Neuronal stem cell (in vitro differentiated cells): ENCODE measurements at regions not wholly inside any gene's neighbourhood (a gene's known extent, or its start where the extent isn't known, plus 50 kb on each side); places are given as distances from the start of the nearest gene placed in this dataset.

Experiments
- DNase-seq: peaks from one replicate; pipeline ENCODE4 v3.0.0-alpha.2; 2013; ENCODE audit warnings: low spot score
- H2AFZ ChIP-seq: one replicate; pipeline ENCODE4 v1.6.1; 2013; ENCODE audit warnings: mild to moderate bottlenecking, low read length, inconsistent platforms
- H2AK5ac ChIP-seq: 2 replicates; pipeline ENCODE4 v1.6.1; 2013; ENCODE audit warnings: low read depth, mild to moderate bottlenecking, inconsistent platforms, low read length, moderate library complexity, mixed read lengths
- H2BK120ac ChIP-seq: 2 replicates; pipeline ENCODE4 v1.6.1; 2013; ENCODE audit warnings: low read depth, mild to moderate bottlenecking, inconsistent platforms, low read length, moderate library complexity, mixed read lengths
- H2BK12ac ChIP-seq: one replicate; pipeline ENCODE4 v1.6.1; 2013; ENCODE audit warnings: low read length, inconsistent platforms
- H2BK15ac ChIP-seq: 2 replicates; pipeline ENCODE4 v1.6.1; 2013; ENCODE audit warnings: mild to moderate bottlenecking, low read length, inconsistent platforms, mixed read lengths
- H2BK5ac ChIP-seq: one replicate; pipeline ENCODE4 v1.6.1; 2013; ENCODE audit warnings: inconsistent platforms, mild to moderate bottlenecking, low read length, moderate library complexity
- H3K14ac ChIP-seq: one replicate; pipeline ENCODE4 v1.6.1; 2013; ENCODE audit warnings: low read length, inconsistent platforms
- H3K18ac ChIP-seq: 2 replicates; pipeline ENCODE4 v1.6.1; 2013; ENCODE audit warnings: low read length, inconsistent platforms
- H3K23ac ChIP-seq: 2 replicates; pipeline ENCODE4 v1.6.1; 2013; ENCODE audit warnings: low read depth, mild to moderate bottlenecking, mixed read lengths, low read length, inconsistent platforms; ENCODE audit not compliant: poor library complexity
- H3K27ac ChIP-seq: replicated peaks from 3 replicates; pipeline ENCODE4 v1.5.1; 2013; ENCODE audit warnings: low read length, inconsistent platforms
- H3K27me3 ChIP-seq, 3 experiments: 2 replicates each; pipeline ENCODE4 v1.6.1; 2013; ENCODE audit warnings: low read length in 3 of 3, mild to moderate bottlenecking in 2 of 3, inconsistent platforms in 1 of 3, low read depth in 1 of 3, mixed read lengths in 1 of 3, moderate library complexity in 1 of 3; ENCODE audit not compliant: control insufficient read depth in 3 of 3, insufficient read depth in 3 of 3
- H3K36me3 ChIP-seq, 2 donors: replicated peaks in 1 of 2; 2 replicates each; pipeline ENCODE4 v1.6.1; 2013; ENCODE audit warnings: low read length in 2 of 2; ENCODE audit not compliant: control insufficient read depth in 2 of 2, insufficient read depth in 2 of 2
- H3K4ac ChIP-seq: 2 replicates; pipeline ENCODE4 v1.6.1; 2013; ENCODE audit warnings: inconsistent platforms, mild to moderate bottlenecking, low read length, moderate library complexity
- H3K4me1 ChIP-seq, 2 donors: 1 replicate in 1 of 2; 2 replicates in 1 of 2; pipeline ENCODE4 v1.6.1; 2013; ENCODE audit warnings: low read length in 2 of 2, low read depth in 1 of 2; ENCODE audit not compliant: control insufficient read depth in 2 of 2, insufficient read depth in 1 of 2
- H3K4me2 ChIP-seq: one replicate; pipeline ENCODE4 v1.6.1; 2013; ENCODE audit warnings: mild to moderate bottlenecking, low read length, inconsistent platforms; ENCODE audit not compliant: insufficient read depth, poor library complexity, severe bottlenecking
- H3K4me3 ChIP-seq, 2 donors: 2 replicates each; pipeline ENCODE4 v1.5.1; 2013; ENCODE audit warnings: low read length in 2 of 2, mild to moderate bottlenecking in 2 of 2, inconsistent platforms in 1 of 2, moderate library complexity in 1 of 2
- H3K79me1 ChIP-seq: one replicate; pipeline ENCODE4 v1.6.1; 2013; ENCODE audit warnings: low read depth, mild to moderate bottlenecking, inconsistent platforms, low read length, moderate library complexity
- H3K9ac ChIP-seq: one replicate; pipeline ENCODE4 v1.6.1; 2013; ENCODE audit warnings: mild to moderate bottlenecking, low read depth, low read length, inconsistent platforms; ENCODE audit not compliant: poor library complexity
- H3K9me3 ChIP-seq, 2 donors: replicated peaks in 1 of 2; 2 replicates each; pipeline versions ENCODE3 to v1.6.1; 2013; ENCODE audit warnings: low read length in 2 of 2, mild to moderate bottlenecking in 2 of 2, inconsistent platforms in 1 of 2, low read depth in 1 of 2, mixed read lengths in 1 of 2, moderate library complexity in 1 of 2; ENCODE audit not compliant: control insufficient read depth in 2 of 2, insufficient read depth in 1 of 2
- H4K8ac ChIP-seq: one replicate; pipeline ENCODE4 v1.6.1; 2013; ENCODE audit warnings: low read depth, mild to moderate bottlenecking, inconsistent platforms, low read length, moderate library complexity
- H4K91ac ChIP-seq: one replicate; pipeline ENCODE4 v1.6.1; 2013; ENCODE audit warnings: low read length, low read depth, mild to moderate bottlenecking, inconsistent platforms; ENCODE audit not compliant: poor library complexity
- WGBS, 2 donors: extraction: QIAGEN DNeasy Blood & Tissue Kit; methylation state at CpG; one replicate each; pipeline ENCODE4 v1.1.7; 2013; ENCODE audit warnings: missing lambda C conversion rate in 2 of 2, mixed read lengths in 1 of 2; ENCODE audit not compliant: insufficient read length in 2 of 2, insufficient replicate concordance in 1 of 2; ENCODE audit errors: extremely low coverage in 2 of 2; 5-methylcytosine and 5-hydroxymethylcytosine counted together

GRCh38 chr5:158145827-158146226 lies 286.9 kb upstream of the CLINT1 start:
- Histone ChIP-seq H2BK12ac (no peak overlapping the region), H4K91ac (no peak overlapping the region), H3K36me3 (no peaks in the 10 kb centered on the region), H3K23ac (no peak overlapping the region), H3K9ac (no peak overlapping the region), H2BK5ac (no peak overlapping the region), H3K79me1 (no peaks in the 10 kb centered on the region), H3K4me2 (no peak overlapping the region), H3K18ac (no peak overlapping the region), H3K4me1 (peaks cover 0 to 6% of the 10 kb centered on the region in 2 donors), H3K9me3 (no peaks in the 10 kb centered on the region), H2AK5ac (no peak overlapping the region), H3K27me3 (peaks cover 0 to 3% (median 0%) of the 10 kb centered on the region in 3 experiments), H3K4ac (no peak overlapping the region), H3K4me3 (no peak overlapping the region), H3K14ac (no peak overlapping the region), H2BK15ac (no peak overlapping the region), H2BK120ac (no peak overlapping the region), H3K27ac (no peak overlapping the region), H4K8ac (no peak overlapping the region), H2AFZ (no peak overlapping the region)
- no CpG with 5 or more reads among the region's 4 CpGs for WGBS, 2 donors
- DNase-seq, result no peak

GRCh38 chr5:158143081-158143480 lies 284.1 kb upstream of the CLINT1 start:
- Histone ChIP-seq H3K4me2 (no peak overlapping the region), H2BK15ac (no peak overlapping the region), H2BK120ac (no peak overlapping the region), H3K27me3 (peaks cover 0 to 7% (median 0%) of the 10 kb centered on the region in 3 experiments), H3K9ac (no peak overlapping the region), H3K4me1 (peaks cover 0 to 10% of the 10 kb centered on the region in 2 donors), H3K14ac (no peak overlapping the region), H2AFZ (no peak overlapping the region), H2AK5ac (no peak overlapping the region), H3K4me3 (no peak overlapping the region), H3K27ac (no peak overlapping the region), H3K79me1 (no peaks in the 10 kb centered on the region), H4K91ac (no peak overlapping the region), H4K8ac (no peak overlapping the region), H3K18ac (no peak overlapping the region), H2BK5ac (no peak overlapping the region), H3K36me3 (no peaks in the 10 kb centered on the region), H3K4ac (no peak overlapping the region), H3K23ac (no peak overlapping the region), H2BK12ac (no peak overlapping the region), H3K9me3 (no peaks in the 10 kb centered on the region)
- no peak for DNase-seq
- WGBS, 2 donors, result no CpG with 5 or more reads among the region's 3 CpGs

- WGBS, 2 donors, result no CpG with 5 or more reads among the region's 3 CpGs
- Histone ChIP-seq H3K27ac (no peak overlapping the region), H3K4me1 (peaks cover 0 to 11% of the 10 kb centered on the region in 2 donors), H3K9me3 (no peaks in the 10 kb centered on the region), H3K4ac (no peak overlapping the region), H3K4me2 (no peak overlapping the region), H3K23ac (no peak overlapping the region), H2BK15ac (no peak overlapping the region), H4K8ac (no peak overlapping the region), H3K18ac (no peak overlapping the region), H3K9ac (no peak overlapping the region), H3K4me3 (no peak overlapping the region), H3K79me1 (no peaks in the 10 kb centered on the region), H4K91ac (no peak overlapping the region), H3K14ac (no peak overlapping the region), H2AFZ (no peak overlapping the region), H2AK5ac (no peak overlapping the region), H3K36me3 (no peaks in the 10 kb centered on the region), H2BK12ac (no peak overlapping the region), H2BK5ac (no peak overlapping the region), H3K27me3 (peaks cover 0 to 7% (median 0%) of the 10 kb centered on the region in 3 experiments), H2BK120ac (no peak overlapping the region)
- DNase-seq, result no peak
These were observed 283.2 kb upstream of the CLINT1 start for GRCh38 chr5:158142156-158142555.

GRCh38 chr5:158140120-158140731 lies 281.3 kb upstream of the CLINT1 start:
- Histone ChIP-seq H3K23ac (no peak overlapping the region), H2BK15ac (no peak overlapping the region), H4K8ac (no peak overlapping the region), H2BK12ac (no peak overlapping the region), H3K9me3 (no peaks in the 10 kb centered on the region), H4K91ac (no peak overlapping the region), H3K4me3 (no peak overlapping the region), H3K4me2 (no peak overlapping the region), H3K79me1 (no peaks in the 10 kb centered on the region), H3K27me3 (peaks cover 0 to 11% (median 0%) of the 10 kb centered on the region in 3 experiments), H2AFZ (no peak overlapping the region), H3K14ac (no peak overlapping the region), H3K4me1 (peaks cover 6 to 14% of the 10 kb centered on the region in 2 donors), H3K18ac (no peak overlapping the region), H2BK5ac (no peak overlapping the region), H2BK120ac (no peak overlapping the region), H2AK5ac (no peak overlapping the region), H3K9ac (no peak overlapping the region), H3K27ac (no peak overlapping the region), H3K4ac (no peak overlapping the region), H3K36me3 (no peaks in the 10 kb centered on the region)
- WGBS, 2 donors, result no CpG with 5 or more reads among the region's 4 CpGs
- DNase-seq, result no peak
